ENCODE measurements at regions not wholly inside any gene's neighbourhood (a gene's known extent, or its start where the extent isn't known, plus 50 kb on each side); places are given as distances from the start of the nearest gene placed in this dataset.

DNA sequence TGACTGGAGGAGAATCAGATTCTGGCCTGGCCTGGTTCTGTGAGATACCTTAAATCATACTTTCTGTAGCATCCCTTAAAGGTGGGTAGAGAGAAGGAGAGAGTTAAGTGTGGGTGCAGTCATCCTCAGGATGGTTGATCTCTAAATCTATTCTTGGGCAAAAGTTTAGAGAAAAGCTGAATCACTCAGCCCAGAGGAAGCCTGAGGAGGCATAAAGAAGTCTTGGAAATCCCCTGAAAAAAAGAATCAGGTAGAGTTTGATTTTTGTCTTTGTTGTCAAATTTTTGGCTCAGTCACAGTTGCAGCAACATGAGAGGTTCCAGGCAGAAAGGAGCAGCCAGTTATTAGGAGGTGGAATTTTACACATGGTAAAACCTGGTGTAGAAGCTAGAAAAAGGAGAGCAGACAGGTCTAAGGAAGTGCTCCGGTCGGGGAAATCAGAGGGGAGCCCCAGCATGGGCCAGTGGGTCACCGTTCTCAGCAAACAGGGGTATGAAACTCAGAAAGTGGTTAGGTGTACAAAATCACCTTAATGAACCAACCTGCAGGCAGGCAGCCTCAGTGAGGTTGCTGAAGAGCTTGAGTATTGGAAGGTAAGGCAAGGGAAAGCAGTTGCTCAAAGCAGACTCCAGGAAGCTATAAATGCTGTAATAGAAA, 116.2 kb upstream of the CNTLN start:
- H3K27ac ChIP-seq = no peak overlapping the region
- TF ChIP-seq ZFX (IDR thresholded peaks at IDR 0.05; ENCODE audit: borderline replicate concordance) (no peak), CTCF (IDR thresholded peaks at IDR 0.05) (no peak)

- no peak for TF ChIP-seq ZFX (IDR thresholded peaks at IDR 0.05; ENCODE audit: borderline replicate concordance)
- H3K27ac ChIP-seq = no peak overlapping the region
Observed at GRCh38 chr9:17017931-17018491, 116.8 kb upstream of the CNTLN start.

- H3K27ac ChIP-seq = no peak overlapping the region
- no peak for TF ChIP-seq CTCF (IDR thresholded peaks at IDR 0.05)
- no peak for TF ChIP-seq ZFX (IDR thresholded peaks at IDR 0.05; ENCODE audit: borderline replicate concordance)
Observed at GRCh38 chr9:17013891-17014290, 120.9 kb upstream of the CNTLN start.

GRCh38 chr9:17013010-17013409, 121.8 kb upstream of the CNTLN start:
- no peak overlapping the region for H3K27ac ChIP-seq
- no peak for TF ChIP-seq CTCF (IDR thresholded peaks at IDR 0.05)
- no peak for TF ChIP-seq ZFX (IDR thresholded peaks at IDR 0.05; ENCODE audit: borderline replicate concordance)

GRCh38 chr9:17011880-17012279, 123.0 kb upstream of the CNTLN start:
- H3K27ac ChIP-seq = no peak overlapping the region
- TF ChIP-seq CTCF (IDR thresholded peaks at IDR 0.05) (no peak), ZFX (IDR thresholded peaks at IDR 0.05; ENCODE audit: borderline replicate concordance) (no peak)

GRCh38 chr9:17009071-17009470, 125.8 kb upstream of the CNTLN start:
- TF ChIP-seq ZFX (IDR thresholded peaks at IDR 0.05; ENCODE audit: borderline replicate concordance) (no peak), CTCF (IDR thresholded peaks at IDR 0.05) (no peak)
- H3K27ac ChIP-seq = no peak overlapping the region

- TF ChIP-seq ZFX (IDR thresholded peaks at IDR 0.05; ENCODE audit: borderline replicate concordance) (no peak), CTCF (IDR thresholded peaks at IDR 0.05) (no peak)
- H3K27ac ChIP-seq = no peak overlapping the region
Observed at GRCh38 chr9:17005056-17005823, 129.6 kb upstream of the CNTLN start.

Data from 22Rv1 (cell line).